HG02943 (cell line): ENCODE measurements at regions not wholly inside any gene's neighbourhood (a gene's known extent, or its start where the extent isn't known, plus 50 kb on each side); places are given as distances from the start of the nearest gene placed in this dataset.

Experiments used
- ATAC-seq: cut with Tn5 transposase; IDR thresholded peaks from one replicate; pipeline ENCODE4 v1.9.1; 2021; ENCODE audit warnings: mild to moderate bottlenecking, low read depth, moderate library complexity; ENCODE audit not compliant: unreplicated experiment

DNA sequence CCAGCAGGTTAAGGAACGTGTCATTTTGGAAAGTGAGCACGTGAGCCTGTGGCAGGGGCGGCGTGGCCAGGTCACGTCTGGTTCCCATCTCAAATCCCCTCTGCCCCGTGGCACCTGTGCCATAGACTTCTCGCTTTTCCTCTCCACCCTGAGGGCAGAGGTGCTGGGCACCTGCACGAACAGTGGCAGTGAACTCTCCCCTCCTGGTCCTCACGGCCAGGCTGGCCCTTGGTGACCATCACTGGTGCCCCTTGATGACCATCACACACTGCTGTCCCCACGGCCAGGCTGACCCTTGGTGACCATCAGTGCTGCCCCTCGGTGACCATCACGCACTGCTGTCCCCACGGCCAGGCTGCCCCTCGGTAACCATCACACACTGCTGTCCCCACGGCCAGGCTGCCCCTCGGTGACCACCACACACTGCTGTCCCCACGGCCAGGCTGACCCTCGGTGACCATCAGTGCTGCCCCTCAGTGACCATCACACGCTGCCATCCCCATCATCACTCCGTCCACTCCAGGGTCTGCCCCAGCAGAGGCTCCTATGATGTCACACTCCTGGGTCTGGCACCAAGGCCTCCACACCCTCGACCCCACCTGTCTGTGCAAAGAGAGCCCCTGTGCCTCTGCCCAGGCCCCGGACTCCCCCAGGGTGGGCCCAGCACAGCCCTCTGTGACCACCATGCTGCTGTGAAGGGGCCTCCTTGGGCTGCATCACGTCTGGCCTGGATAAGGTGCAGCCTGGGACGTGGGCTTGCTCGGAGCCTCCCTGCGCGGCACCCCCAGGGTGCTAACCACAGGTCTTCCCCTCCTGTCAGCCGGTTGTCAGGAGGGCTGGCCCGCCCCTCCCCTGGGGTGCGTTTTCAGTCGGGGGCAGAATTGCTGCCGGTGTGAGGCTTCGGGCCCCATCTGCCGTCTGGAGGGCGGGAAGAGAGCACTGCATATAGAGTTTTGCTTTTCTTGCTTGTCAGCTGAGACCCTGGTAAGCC, 738.6 kb downstream of the BRD1 start:
- ATAC-seq, result no peak

DNA sequence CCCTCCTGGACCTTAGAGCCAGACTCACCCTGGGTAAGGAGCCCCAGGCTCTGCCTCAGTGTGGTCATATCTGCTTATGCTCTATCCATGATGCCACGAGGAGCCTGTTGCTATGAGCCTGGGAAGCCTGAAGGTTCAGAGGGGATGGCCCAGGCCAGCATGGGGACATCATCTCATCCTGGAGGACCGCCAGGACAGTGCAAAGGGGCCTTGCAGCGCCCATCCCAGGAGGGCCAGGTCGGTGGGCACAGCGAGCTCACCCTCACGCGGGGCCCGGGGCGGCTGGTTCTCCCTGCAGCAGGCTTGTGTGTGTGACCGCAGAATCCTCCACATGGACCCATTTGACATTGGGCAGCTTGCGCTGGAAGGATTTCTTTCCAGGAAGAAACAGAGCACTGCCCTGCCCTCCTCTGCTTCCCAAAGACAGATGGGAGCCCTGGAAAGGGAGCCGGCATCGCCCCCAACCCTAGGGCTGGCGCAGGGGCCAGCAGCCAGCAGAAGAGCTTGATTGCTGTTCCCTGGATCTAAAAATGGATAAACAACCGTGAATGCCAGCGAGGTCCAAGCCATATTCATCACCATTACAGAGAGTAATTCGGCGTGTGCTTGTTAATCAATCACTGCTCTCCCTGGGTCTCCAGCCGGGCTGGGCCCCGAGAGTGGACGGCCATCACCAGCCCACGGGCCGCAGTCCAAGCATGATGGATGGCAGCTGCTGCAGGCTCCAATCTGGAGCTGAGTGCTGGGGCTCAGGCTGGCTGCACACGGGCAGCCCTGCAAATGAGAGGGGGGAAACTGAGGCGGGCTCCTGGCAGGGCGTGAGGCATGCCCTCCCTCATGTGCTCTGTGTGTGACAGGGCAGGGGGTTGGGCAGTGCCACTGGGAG, 739.7 kb downstream of the BRD1 start:
- ATAC-seq, result no peak

DNA sequence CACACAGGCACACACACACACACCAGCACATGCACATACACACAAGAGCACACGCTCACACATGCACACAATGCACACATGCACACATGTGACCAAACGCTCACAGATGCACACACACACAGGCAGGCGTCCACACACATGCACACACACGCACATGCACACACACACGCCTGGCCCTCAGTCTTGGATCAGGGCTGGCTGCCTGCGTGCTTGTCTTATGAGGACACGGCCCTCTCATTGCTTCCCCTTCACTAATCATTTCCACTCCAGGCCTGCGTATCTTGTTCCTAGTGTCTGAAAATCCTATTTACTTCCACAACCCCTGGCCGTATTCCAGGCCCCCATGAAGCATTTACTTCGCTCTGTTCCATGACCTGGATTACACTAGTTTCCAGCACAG, 740.5 kb downstream of the BRD1 start:
- no peak for ATAC-seq

DNA sequence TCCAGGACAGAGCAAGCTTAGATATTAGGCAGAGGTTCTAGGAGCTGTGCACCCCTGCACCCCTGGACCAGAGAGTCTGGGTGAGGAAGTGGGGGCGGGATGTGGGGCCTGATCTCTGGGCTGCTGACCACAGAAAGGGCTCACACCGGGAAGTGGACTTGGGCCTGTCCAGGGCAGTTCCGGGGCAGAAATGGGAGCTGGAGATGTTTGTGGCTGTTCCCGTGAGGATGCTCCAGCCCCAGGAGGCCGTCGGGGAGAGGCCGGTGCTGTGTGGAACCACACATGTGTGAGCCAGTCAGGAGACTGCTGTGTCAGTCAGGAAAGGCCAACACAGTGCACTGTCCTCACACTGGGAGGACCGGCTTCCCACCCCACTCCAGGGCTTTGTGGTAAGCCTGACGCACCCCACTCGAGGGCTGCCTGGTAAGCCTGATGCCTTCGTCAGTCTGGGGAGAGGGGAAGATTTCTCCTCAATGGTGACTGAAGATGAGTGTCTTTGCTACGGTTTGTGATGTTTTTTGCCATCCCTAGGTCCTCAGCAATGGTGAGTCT, 741.0 kb downstream of the BRD1 start:
- no peak for ATAC-seq

DNA sequence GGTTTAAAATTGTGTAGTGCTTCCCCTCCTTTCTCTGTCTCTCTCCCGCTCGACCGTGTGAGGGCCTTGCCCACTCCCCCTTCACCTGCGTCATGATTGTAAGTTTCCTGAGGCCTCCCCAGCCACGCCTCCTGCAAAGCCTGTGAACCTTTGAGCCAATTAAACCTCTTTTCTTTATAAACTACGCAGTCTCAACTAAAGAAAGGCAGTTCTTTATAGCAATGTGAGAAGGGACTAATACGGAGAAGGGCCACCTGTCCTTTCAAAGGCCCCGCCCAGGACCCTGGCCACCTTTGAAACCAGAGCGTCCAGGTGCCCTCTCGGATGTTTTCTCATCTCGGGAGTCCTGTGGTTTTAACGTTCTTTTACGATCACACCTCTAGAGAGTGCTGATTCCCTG, 741.5 kb downstream of the BRD1 start:
- no peak for ATAC-seq

DNA sequence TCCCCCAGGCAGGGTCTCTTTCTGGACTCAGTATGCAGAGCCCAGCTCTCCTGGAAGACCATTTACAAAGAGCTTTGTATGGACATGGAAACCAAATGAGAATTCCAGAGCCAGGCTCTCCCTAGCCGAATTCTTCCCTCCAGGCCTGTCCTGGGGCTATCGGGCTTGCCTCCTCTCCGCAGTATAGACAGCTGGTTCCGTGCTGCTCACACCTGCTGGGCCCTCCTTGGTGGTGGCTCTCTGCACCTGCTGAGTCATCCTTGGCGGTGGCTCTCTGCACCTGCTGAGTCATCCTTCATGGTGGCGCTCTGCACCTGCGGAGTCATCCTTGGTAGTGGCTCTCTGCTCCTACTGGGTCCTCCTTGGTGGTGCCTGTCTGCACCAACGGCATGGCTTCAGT, 743.5 kb downstream of the BRD1 start:
- no peak for ATAC-seq

DNA sequence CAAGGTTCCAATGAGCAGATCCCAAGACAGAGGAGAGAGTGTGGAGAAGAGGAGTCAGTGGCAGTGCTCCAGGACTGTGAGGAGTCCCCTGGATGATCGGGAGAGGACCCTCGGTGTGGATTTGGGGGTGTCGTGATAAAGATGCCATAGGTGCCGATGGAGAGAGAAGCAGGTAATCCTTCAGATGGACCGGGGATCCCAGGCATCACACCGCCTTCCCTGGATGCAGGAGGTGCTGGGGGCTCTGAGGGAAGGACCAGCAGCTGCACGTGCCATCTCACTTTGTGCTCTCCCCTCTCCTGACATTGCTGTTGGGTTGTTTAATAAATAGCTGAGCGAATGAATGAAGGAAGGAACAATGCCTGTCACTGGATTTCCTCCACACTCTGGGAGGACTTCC, 744.1 kb downstream of the BRD1 start:
- ATAC-seq, result no peak

DNA sequence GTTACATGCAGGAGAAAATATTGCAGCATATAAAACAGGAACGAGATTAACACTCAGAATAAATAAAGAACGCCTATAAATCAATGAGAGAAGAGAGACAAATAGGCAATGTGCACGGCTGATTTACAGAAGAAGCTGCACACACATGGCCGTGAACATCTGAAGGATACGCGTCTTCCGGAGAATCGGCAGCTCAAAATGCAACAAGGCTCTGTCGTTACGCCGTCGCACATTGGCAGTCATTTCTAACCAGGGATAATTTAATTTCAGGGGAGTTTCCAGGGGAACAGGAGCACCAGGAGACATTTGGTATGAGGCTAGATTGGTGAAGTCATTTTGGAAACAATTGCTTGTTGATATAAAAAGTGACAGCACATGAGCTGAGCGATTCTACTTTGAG, 745.2 kb downstream of the BRD1 start:
- ATAC-seq, result no peak

DNA sequence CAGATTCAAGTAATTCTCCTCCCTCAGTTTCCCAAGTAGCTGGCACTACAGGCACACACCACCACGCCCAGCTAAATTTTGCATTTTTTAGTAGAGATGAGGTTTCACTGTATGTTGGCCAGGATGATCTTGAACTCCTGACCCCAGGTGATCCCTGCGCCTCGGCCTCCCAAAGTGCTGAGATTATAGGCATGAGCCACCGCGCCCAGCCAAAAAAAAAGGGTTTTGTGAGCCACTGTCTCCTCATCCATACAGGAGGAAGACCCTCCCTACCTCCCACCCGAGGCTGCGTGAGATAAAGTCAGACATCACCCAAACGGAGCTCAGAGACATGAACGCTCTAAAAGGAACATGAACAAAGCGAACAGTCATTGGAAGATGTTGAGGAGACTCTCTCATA, 745.7 kb downstream of the BRD1 start:
- no peak for ATAC-seq

DNA sequence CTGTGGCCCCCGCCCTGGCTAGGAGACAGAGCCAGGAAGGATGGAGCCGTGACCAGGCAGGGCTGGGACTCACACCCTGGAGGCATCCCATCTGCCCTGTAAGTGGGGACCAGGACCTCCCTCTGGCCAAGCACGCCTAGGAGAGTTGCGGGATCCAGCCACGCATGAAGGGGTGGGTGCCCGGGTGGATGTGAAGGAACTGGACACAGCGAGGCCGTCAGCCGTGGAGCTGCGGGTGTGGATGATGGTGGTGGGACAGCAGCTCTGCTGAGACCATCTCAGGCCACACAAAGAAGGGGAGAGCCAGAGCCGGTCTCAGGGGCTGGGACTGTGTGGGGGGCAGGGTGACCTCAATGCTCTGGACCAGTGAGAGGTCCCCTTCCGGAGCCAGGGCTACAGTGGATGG, 746.4 kb downstream of the BRD1 start:
- no peak for ATAC-seq

DNA sequence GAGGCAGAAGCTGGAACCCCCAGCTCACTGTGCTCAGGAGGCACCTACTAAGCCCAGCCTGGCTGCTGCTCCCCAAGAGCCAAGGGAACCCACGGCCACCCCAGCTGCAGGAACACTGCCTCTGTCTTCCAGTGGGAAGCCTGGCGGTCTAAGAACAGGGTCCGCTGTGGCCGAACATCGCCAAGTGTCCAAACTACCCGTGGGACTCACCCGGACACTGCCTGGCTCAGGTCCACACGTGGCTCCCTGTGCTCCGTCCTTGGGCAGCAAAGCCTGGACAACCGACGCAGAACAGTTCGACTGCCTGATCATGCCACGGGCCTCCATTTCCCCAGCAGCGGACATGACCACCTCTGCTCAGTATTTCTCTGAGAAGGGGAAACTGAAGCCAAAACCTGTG, 747.0 kb downstream of the BRD1 start:
- no peak for ATAC-seq

DNA sequence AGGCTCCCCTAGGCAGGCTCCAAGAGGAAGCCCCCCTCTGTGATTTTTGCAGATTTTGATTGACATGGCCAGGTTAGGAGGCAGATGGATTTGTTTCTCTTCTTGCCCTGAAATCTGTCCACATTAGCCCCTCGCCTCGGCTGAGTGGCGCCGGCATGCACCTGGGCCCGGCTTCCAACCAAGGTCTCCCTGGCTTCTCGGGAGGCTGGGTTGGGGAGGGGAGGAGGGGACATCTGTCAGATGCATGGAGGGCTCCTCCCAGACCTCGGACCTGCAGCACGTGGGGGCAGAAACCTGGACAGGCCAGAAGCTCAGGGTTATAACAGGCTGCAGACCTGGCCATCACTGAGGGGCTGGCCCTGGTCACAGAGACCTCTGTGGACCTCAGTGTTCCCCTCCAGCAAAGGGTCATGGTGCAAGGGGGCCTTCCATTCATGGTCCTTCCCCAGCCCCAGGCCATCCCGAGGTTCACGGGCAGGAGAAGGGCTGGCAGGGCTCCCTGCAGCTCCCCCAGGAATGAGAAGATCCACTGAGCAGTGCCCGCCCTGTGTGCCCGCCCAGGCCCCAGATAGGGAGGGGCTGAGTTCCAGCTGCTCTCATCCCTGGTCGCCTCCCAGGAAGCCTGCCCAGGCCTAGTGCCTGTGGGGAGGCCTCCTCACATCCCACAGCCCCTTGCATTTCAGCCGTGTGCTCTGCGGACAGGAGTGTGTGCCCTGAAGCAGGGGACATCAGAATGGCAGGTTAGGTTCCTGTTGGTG, 747.8 kb downstream of the BRD1 start:
- no peak for ATAC-seq

DNA sequence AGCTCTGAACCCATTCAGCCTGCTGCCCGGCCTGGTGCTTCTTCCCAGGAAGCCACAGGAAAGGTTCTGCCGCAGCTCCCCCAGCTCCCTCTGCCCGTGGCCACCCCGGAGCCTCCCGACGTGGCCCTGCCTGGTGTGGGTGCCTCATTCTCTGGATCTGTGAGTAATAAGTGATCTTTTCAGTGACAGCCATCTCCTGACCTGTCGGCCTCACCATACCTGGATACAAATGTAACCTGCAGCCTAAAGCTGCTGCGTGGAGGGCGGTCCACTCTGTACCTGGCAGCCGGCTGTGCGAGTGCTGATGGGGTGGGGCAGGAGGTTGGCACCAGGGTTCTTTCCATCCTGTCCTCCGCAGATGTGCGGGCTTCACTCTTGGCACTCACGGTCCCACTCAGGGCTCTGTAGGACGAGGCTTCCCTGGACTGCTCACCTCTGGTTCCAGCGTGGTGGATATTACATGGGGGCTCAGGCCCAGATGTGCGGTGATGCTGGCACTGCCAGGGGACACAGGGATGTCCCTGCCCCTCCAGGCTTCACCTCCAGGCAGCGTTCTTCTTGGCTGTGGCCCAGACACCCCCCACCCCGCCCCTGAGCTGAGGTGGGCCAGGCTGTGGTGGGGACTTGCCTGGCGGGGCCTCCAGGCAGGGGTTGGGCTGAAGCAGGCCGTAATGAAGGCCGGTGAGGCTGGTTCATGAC, 748.5 kb downstream of the BRD1 start:
- no peak for ATAC-seq

DNA sequence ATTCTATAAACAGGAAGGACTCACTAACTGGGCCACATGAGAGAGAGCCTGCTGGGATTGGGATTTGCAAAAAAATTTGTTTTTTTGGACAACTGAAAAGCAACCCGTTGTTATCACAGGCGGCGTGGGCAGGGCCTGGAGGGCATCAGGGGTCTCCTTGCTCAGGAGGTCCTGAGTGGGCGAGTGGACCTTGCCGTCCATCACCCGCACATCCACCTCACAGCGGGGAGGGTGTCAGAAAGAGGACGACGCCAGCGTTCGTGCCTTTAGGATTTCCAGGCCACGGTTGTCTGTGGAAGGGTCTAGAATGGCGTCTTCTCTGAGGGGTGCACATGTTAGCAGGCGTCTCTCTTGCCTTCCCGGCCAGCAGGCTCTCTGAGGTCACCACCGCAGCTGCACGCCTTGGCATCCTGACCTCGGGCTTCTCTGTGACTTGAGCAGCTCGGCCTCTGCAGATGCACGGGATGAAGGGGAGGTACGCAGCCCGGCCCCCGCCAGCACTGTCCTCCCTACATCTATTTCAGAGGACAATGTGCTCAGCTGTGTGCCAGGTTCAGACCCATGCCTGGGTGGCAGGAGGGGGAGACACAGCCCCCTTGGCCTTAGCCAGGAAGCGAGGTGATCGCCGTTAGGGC, 749.5 kb downstream of the BRD1 start:
- ATAC-seq, result no peak

DNA sequence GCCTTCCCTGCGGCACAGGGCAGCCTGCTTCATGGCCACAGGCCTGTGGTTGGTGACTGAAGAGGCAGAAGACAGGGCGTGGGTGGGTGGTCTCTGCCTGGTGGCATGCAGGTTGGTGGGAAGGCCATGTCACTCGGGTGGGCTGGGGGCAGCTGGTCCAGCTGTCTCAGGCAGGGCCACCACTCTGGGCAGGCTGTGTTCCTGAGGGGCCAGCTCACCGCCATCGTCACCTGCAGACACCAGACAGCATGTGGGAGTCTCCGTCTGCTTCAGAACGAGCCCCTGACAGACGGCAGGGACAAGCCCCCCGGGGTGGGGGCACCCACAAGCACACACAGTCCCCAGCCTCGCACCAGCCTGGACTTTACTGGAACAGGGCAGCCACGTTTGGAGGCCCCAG, 750.1 kb downstream of the BRD1 start:
- no peak for ATAC-seq

DNA sequence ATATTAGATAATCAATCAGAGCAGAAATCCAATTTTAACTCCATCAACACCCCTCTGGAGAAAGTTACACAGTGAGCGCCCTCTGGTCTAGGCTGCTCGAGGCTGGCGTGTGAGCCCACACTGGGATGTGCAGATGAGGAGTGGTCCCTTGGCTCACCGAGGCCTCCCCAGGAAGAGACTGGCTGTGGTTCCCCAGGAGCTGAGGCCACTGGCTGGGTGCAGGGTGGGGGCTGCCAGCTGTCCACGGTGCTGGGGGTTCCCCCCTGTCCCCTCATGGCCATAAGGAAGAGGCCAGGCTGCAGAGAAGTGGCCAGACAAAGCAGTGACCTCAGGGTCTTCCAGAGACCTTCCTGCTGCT, 750.7 kb downstream of the BRD1 start:
- ATAC-seq, result no peak

DNA sequence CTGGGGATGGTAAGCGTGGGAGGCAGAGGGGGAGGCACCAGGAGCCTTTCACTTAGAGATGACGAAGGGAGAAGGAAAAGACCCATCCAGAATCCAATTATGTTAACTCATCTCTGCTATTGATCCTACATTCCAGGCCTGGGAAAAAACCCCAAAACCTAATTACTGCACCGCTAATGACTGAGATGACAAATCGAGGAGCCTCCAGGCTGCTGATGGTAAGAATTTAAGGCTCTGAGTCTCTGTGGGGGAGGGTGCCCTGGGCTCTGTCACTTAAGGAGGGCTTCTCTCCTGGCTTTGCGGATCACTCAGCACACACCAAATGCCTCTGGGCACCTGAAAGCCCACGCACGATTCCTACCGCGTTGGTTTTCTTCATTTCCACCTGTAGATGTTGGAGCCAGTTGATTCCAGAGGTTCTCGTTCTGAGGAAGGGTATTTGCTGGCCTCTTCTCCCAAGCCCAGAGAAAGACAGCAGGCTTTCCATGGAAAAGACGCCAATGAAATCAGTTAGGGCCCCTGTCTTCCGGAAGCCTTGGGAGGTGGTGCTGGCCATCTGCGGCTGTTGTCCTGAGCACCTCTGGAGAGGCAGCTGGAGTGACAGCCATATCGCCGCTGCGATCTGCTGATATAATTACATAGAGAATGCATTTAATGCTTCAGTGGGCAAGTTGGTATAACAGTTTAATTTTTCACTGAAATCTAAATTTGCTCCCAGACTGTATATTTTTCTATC, 751.2 kb downstream of the BRD1 start:
- ATAC-seq, result no peak

DNA sequence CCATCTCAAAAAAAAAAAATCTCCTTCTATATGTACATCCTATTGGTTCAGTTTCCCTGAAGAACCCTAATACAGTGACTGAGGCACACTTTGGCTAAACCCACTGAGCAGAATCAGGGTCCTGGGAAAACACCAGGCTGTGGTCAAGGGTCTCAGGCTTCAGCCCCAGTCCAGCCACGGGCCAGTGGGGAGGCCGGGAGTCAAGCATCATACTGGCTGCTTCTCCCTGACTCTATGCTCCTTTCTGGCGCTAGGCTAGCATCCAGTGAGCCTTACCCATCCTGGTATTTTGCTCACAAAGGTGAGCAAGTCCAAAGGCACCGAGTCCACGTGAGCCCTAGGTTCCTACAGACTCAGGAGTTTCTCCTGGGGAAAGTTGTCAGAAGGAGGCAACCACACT, 752.5 kb downstream of the BRD1 start:
- ATAC-seq, result no peak

DNA sequence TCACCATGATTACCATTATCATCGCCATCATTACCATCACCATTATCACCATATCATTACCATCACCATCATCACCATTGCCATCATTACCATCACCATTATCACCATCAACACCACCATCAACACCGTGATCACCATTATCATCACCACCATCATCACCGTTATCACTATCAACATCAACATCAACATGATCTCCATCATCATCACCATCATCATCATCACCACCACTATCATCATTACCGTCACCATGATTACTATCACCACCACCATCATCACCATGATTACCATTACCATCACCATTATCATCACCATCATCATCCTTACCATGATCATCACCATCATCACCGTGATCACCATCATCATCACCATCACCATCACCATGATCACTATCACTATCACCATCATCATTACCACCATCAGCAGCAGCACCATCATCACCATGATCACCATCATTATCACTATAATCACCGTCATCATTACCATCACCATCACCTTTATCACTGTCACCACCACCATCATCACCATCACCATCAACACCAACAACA, 753.7 kb downstream of the BRD1 start:
- ATAC-seq, result no peak
